GM12872 (cell line): ENCODE measurements at regions not wholly inside any gene's neighbourhood (a gene's known extent, or its start where the extent isn't known, plus 50 kb on each side); places are given as distances from the start of the nearest gene placed in this dataset.

Experiments
- TF ChIP-seq, protein P1 (sequence below): IDR thresholded peaks from 3 replicates; pipeline ENCODE4 v1.5.1; 2011; ENCODE audit warnings: low read depth, mild to moderate bottlenecking, low read length, moderate library complexity; ENCODE audit not compliant: insufficient read depth

DNA sequence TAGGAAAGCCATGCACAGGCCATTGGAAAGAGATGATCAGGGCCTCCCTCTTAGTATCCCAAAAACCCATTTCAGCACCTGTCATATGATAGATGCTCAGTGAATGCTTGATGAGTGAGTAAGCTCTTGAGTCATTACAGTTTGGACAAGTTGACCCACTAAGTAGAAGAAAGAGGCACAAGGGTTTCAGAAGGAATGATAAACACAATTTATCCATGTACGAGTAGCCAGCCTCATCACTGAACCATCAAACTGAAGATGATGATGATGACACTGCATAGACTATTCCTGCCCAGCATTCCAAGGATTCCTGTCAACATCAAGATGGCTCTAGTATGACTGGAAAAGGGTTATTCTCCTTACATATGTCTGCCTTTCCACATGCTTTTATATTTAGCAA lies 596.0 kb downstream of the BCL11A start:
- TF ChIP-seq, protein P1, sequence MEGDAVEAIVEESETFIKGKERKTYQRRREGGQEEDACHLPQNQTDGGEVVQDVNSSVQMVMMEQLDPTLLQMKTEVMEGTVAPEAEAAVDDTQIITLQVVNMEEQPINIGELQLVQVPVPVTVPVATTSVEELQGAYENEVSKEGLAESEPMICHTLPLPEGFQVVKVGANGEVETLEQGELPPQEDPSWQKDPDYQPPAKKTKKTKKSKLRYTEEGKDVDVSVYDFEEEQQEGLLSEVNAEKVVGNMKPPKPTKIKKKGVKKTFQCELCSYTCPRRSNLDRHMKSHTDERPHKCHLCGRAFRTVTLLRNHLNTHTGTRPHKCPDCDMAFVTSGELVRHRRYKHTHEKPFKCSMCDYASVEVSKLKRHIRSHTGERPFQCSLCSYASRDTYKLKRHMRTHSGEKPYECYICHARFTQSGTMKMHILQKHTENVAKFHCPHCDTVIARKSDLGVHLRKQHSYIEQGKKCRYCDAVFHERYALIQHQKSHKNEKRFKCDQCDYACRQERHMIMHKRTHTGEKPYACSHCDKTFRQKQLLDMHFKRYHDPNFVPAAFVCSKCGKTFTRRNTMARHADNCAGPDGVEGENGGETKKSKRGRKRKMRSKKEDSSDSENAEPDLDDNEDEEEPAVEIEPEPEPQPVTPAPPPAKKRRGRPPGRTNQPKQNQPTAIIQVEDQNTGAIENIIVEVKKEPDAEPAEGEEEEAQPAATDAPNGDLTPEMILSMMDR = no peak

DNA sequence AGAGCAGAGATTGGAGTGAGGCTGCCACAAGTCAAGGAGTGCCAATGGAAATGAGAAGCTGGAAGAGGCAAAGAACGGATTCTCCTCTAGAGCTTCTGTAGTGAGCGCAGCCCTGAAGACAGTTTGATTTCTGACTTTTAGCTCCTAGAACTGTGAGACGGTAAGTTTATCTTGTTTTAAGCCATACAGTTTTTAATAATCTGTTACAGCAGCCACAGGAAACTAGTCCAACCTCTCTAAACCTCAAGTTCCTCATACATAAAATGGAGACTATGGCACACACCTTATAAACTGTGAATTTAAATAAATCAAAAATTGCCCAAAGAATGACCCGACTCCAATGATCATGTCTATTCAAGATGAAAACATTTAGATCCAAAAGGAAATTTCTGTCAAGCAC lies 596.5 kb downstream of the BCL11A start:
- TF ChIP-seq, protein P1 = no peak

DNA sequence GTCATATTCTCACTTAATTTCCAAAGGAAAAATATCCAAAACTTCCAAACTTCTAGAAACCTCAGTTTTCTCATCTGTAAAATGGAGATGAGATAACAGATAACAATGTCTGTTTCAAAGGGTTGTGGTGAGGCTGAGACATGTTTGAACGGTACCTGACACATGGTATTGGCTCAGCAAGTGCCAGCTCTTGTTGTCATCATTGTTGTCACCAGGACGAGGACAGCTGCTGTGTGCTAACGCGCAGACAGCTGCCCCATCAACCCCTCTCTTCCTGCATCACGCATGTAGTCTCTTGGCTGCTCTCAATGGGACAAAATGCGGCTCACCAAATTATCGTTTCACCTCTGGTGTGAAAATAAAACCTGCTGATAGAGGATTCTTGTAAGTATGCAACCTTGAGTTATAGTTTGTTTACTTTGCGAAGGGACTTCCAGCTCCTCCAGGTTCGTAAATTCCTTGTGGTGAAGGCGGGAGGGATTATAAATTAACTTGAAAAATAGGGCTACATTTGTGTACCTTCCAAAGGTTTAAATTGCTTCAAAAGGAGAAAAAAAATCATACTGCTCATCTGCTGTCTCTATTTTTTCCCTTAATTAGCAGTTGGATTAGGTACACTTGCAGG lies 605.4 kb downstream of the BCL11A start:
- TF ChIP-seq, protein P1 = no peak

DNA sequence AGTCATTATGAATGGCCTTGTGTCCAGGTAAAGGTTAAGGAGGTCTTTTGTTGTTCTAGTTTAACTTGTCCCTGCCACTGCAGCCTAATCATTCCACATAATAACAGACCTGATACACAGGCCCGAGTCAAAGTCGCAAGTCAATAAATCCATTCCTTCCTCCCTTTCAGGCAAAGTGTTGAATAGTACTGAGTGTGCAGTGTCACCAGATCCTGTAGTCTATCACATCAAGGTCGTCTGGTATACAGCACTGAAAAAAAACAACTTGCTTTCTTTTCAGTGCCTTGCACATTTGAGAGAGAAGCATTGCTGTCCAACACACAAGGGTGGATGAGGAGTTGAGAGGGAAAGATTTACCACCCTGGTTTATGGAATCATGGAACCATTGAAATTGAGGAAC lies 606.2 kb downstream of the BCL11A start:
- TF ChIP-seq, protein P1 = no peak

DNA sequence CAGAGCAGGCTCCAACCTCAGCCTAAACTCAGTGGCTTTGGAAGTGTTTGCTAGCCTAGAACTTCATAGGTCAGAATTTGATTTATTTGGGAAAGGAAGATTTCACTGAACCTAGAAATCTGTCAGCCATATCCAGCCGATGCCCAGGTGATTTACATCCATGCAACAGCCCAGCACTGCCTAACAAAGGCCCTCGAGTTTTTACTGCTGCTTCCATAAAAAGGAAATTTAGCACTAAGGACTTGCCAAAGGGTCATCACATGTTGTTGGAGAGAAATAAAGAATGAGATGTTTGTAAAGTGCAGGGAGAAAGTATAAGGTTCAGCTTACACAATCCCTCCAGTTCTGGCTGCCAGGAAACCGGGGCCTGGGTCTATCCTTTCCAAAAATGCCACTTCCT lies 614.2 kb downstream of the BCL11A start:
- TF ChIP-seq, protein P1 = no peak

DNA sequence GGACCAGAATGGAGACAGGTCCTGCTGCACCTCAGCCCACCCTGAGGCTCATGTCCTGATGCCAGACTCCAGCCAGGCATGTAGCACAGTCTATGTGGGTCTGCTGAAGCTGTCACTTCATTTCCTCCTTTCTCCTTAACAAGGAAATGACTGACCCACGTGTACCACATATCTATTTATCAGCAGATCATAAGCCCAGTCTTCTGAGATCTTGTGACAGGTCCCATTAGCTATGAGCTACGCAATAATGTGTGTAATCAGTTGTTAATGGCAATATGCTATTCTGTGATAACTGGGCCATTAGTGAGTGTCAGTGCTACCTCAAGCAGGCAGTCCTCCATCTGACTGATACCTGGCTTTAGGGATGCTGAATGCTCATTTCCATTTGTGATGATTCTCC lies 615.3 kb downstream of the BCL11A start:
- TF ChIP-seq, protein P1 = no peak

DNA sequence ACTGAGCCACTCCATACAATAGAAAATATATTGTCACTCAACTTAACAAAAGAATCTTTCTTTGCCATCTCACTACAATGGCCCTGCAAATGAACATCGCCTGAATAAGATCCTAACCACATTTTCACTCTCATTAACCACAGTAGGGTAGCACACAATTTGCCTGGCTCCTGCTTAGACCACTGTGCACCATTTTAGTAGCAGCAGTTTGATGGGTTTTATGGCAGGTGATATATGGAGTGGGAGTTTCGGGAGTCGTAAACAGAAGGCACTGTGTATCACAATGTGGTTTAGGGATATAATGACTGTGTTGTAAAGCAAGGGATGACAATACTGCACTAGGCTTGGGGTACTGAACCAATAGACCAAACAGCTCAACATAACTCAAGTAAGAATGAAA lies 617.4 kb downstream of the BCL11A start:
- TF ChIP-seq, protein P1 = no peak
